GM13977 (cell line): ENCODE measurements at regions not wholly inside any gene's neighbourhood (a gene's known extent, or its start where the extent isn't known, plus 50 kb on each side); places are given as distances from the start of the nearest gene placed in this dataset.

ENCODE experiments used
- DNase-seq: peaks from one replicate; pipeline ENCODE4 v3.0.0; 2012; ENCODE audit warnings: low spot score
- CTCF ChIP-seq: IDR thresholded peaks from 2 replicates; pipeline ENCODE4 v1.5.1; 2012; ENCODE audit warnings: mild to moderate bottlenecking, control low read depth; ENCODE audit not compliant: insufficient read depth; ENCODE audit errors: extremely low read depth, missing control alignments
- in situ Hi-C: fragments of 300-500 bp; cut with MboI; formaldehyde crosslinking; loops from one replicate; pipeline ENCODE4 v1.12.0; 2022; ENCODE audit warnings: low sequenced_read_pairs, low pct_unique_long_range_greater_than_20kb, mixed read lengths, inconsistent platforms; ENCODE audit not compliant: unreplicated experiment

- no peak for DNase-seq
- no peak for TF ChIP-seq CTCF
- in situ Hi-C loops, result loop anchor here (25.0 kb wide), 1 partner anchor 273 kb away; no protein-coding TSS in a partner anchor
These were observed 142.1 kb downstream of the FAM124B start for GRCh38 chr2:224259831-224260230.

GRCh38 chr2:224258059-224258458 lies 143.8 kb downstream of the FAM124B start:
- no peak for TF ChIP-seq CTCF
- no peak for DNase-seq
- in situ Hi-C loops, result loop anchor here (25.0 kb wide), 1 partner anchor 271 kb away; no protein-coding TSS in a partner anchor

GRCh38 chr2:224257156-224257555 lies 144.8 kb downstream of the FAM124B start:
- in situ Hi-C loops, result loop anchor here (25.0 kb wide), 1 partner anchor 270 kb away; no protein-coding TSS in a partner anchor
- TF ChIP-seq CTCF, result no peak
- no peak for DNase-seq

- in situ Hi-C loops, result loop anchor here (25.0 kb wide), 1 partner anchor 266 kb away; no protein-coding TSS in a partner anchor
- no peak for TF ChIP-seq CTCF
- DNase-seq, result no peak
These were observed 148.4 kb downstream of the FAM124B start for GRCh38 chr2:224253464-224253863.

- in situ Hi-C loops, result loop anchor here (25.0 kb wide), 1 partner anchor 265 kb away; no protein-coding TSS in a partner anchor
- no peak for DNase-seq
These were observed 149.3 kb downstream of the FAM124B start for GRCh38 chr2:224252631-224253030.

GRCh38 chr2:224248944-224249371 lies 152.9 kb downstream of the FAM124B start:
- DNase-seq, result no peak
- in situ Hi-C loops, result no loop called here
- no peak for TF ChIP-seq CTCF

More at GRCh38 chr2:224252631-224253030, 149.3 kb downstream of the FAM124B start:
- TF ChIP-seq CTCF, result no peak
